GM12873 (cell line): ENCODE measurements at regions not wholly inside any gene's neighbourhood (a gene's known extent, or its start where the extent isn't known, plus 50 kb on each side); places are given as distances from the start of the nearest gene placed in this dataset.

Experiments
- TF ChIP-seq, protein P1 (sequence below): IDR thresholded peaks from 2 replicates; pipeline ENCODE4 v1.5.1; 2012; ENCODE audit warnings: low read depth, mild to moderate bottlenecking, moderate library complexity, low read length, control low read depth; ENCODE audit not compliant: insufficient read depth; ENCODE audit errors: missing control alignments

GRCh38 chr6:26273673-26274588 lies 91.1 kb upstream of the BTN3A2 start:
- TF ChIP-seq, protein P1, sequence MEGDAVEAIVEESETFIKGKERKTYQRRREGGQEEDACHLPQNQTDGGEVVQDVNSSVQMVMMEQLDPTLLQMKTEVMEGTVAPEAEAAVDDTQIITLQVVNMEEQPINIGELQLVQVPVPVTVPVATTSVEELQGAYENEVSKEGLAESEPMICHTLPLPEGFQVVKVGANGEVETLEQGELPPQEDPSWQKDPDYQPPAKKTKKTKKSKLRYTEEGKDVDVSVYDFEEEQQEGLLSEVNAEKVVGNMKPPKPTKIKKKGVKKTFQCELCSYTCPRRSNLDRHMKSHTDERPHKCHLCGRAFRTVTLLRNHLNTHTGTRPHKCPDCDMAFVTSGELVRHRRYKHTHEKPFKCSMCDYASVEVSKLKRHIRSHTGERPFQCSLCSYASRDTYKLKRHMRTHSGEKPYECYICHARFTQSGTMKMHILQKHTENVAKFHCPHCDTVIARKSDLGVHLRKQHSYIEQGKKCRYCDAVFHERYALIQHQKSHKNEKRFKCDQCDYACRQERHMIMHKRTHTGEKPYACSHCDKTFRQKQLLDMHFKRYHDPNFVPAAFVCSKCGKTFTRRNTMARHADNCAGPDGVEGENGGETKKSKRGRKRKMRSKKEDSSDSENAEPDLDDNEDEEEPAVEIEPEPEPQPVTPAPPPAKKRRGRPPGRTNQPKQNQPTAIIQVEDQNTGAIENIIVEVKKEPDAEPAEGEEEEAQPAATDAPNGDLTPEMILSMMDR: no peak

DNA sequence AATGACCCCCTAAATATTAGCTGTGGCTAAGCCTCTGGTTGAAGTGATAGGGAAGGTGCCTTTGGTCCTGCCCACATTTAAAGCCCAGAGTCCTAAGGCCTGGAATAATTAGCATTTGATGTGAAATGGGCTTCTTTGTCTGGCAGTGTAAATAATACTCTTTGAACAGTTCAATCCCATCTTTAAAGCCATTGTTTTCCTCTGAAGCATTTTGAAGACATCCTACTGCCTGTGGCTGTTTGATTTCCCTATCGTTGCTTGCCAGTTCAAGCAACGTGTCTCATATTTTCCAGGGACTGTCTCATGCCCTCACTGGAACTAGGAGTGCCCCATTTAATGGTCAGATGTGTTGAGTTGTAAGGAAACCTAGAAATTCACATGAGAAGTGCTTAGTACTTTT lies 89.3 kb upstream of the BTN3A2 start:
- TF ChIP-seq, protein P1: no peak

DNA sequence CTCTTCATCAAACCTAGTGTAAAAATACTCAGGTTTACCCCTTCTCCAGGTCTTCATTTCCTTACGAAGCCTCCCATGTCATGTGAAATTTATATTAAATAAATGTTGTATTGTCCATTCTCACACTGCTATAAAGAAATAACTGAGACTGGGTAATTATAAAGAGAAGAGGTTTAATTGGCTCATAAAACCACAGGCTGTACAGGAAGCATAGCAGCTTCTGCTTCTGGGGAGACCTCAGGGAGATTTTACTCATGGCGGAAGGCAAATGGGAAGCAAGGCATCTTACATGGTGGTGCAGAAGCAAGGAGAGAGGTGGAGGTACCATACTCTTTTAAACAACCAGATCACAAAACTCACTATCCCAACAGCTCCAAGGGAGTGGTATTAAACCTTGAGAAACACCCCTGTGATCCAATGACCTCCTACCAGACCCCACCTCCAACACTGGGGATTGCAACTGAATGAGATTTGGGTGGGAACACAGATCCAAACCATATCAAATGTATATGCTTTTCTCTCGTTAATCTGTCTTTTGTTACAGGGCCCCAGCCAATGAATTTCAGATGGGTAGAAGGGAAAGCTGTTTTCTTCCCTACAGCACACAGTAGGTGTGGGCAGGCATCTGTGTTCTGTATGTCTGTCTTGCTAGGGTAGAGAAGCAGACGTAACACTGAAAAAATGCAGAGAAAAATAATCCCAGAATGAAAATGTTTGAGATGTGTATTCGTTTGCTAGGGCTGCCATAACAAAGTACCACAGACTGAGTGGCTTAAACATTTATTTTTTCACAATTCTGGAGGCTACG lies 88.0 kb upstream of the BTN3A2 start:
- TF ChIP-seq, protein P1: no peak

- TF ChIP-seq, protein P1: no peak
Observed at GRCh38 chr6:26278536-26278935, 86.5 kb upstream of the BTN3A2 start.

DNA sequence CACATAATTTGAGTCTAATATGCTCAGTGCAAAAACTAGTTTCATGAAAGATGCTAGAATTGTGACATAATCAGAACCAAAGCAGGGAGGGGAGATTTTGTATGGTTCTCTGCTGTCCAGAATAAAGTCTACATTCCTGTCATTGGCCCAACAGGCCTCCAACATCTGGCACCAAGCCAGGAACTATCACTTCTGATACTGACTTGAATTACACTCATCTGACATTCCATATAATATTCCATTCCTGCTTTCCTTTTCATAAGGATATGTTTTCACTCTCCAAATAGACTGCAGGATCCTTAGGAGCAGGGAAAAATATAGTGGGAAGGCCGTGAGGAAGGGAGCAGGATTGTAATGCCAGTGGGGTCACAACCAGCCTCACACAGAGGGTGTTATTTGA lies 84.6 kb upstream of the BTN3A2 start:
- TF ChIP-seq, protein P1: no peak

DNA sequence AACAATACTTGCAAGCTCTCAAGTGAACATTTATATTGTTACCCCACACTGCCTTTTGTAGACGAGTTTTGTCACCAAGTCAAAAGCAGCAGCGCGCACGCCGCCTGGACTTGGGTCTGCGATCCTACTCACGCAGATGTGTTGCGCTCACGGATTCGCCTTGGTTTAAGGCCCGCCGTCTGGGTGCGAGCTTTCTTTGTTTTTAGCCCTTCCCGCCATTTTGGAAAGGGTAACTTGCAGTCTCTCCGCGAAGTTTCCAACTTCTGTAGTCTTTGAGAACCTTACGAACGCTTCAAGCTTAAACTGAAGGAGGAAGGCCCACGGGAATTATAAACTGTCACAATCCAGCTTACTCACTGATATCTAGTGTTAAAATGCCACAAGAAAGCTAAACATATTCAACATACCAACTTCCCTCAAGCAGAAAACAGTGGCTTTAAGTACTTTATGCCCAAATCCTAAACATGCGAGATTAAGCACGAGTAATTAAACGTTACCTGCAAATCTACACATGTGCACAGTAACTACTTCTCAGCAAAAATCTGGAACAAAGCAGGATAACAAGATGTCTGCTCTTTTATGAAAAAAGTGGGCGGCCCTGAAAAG lies 80.4 kb upstream of the BTN3A2 start:
- TF ChIP-seq, protein P1: no peak
